OCI-LY1 (cell line): ENCODE measurements at regions not wholly inside any gene's neighbourhood (a gene's known extent, or its start where the extent isn't known, plus 50 kb on each side); places are given as distances from the start of the nearest gene placed in this dataset.

ENCODE experiments used
- CTCF ChIP-seq: fragments of 200-600 bp; sonication (generic), shearing (Covaris generic); IDR thresholded peaks from 2 replicates; pipeline ENCODE4 v1.5.1; 2017; ENCODE audit warnings: mild to moderate bottlenecking, antibody characterized with exemption, low read length, moderate library complexity, mixed read lengths
- EZH2 ChIP-seq: fragments of 200-600 bp; sonication (generic), shearing (Covaris generic); IDR thresholded peaks from 2 replicates; pipeline ENCODE4 v1.8.0; 2017; ENCODE audit warnings: borderline replicate concordance, mixed run types, mild to moderate bottlenecking, antibody characterized with exemption, low read length, moderate library complexity, mixed read lengths

DNA sequence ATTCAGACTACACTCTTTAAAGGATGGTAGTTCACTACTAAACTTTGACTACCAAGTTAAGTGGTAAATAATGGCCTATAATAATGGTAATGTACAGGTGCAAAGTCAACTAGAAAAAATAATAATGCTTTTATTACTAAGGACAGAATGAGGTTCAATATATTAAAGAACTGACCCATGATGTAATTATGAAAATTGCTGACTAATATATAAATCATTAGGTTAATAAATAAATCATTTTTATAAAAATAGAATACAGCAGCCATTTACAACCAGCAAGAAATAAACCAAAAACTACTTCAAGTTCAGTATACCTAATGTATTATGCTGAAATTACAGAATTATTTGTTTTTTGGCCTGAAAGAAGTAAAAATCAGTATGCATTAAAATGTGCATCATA is 577.2 kb downstream of the PPARGC1A start:
- TF ChIP-seq CTCF (no peak), EZH2 (no peak)
